Inflammatory macrophage treated with lipopolysaccharide for 1 hour (primary cell): ENCODE measurements at regions not wholly inside any gene's neighbourhood (a gene's known extent, or its start where the extent isn't known, plus 50 kb on each side); places are given as distances from the start of the nearest gene placed in this dataset.
"Not testable (repeated sequence)": the region's sequence is repeated elsewhere in the genome, so short reads cannot be mapped to it uniquely, and the experiment has no call there.

Experiments
- DNase-seq, 2 donors: peaks; one replicate each; pipeline ENCODE4 v3.0.0-alpha.2; 2020 to 2022

GRCh38 chr3:20696388-20697150 is 510.6 kb upstream of the SGO1 start:
- DNase-seq: no peak

- no peak for DNase-seq
Measured at GRCh38 chr3:20692675-20693074, 506.7 kb upstream of the SGO1 start.

- no peak for DNase-seq
Measured at GRCh38 chr3:20683910-20684309, 497.9 kb upstream of the SGO1 start.

DNA sequence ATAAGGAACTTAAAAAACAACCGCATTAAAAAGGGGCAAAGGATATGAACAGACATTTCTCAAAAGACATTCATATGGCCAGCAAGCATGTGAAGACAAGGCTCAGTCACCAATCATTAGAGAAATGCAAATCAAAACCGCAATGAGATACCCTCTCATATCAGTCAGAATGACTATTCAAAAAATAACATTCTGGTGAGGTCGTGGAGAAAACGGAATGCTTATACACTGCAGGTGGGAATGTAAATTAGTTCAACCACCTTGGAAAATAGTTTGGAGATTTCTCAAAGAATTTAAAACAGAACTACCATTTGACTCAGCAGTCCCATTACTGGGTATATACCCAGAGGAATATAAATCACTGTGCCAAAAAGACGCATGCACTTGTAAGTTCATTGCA is 496.6 kb upstream of the SGO1 start:
- no peak for DNase-seq

DNA sequence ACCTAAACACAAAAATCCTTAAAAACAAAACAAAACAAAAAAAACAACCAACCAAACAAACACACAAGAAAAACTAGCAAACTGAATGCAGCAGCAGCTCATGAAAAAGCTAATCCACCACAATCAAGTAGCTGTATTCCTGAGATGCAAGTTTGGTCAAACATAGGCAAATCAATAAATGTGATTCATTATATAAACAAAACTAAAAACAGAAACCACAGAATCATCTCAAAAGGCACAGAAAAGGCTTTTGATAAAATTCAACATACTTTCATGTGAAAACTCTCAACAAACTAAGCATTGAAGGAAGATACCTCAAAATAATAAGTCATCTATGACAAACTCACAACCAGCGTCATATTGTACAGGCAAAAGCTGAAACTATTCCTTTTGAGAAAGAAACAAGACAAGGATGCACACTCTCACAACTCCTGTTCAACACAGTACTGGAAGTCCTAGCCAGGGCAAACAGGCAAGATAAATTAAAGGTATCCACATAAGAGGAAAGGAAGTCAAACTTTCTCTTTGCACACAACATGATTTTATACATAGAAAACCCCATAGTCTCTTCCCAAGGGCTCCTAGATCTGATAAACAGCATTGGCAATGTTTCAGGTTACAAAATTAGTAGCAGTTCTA is 495.1 kb upstream of the SGO1 start:
- DNase-seq: no peak

DNA sequence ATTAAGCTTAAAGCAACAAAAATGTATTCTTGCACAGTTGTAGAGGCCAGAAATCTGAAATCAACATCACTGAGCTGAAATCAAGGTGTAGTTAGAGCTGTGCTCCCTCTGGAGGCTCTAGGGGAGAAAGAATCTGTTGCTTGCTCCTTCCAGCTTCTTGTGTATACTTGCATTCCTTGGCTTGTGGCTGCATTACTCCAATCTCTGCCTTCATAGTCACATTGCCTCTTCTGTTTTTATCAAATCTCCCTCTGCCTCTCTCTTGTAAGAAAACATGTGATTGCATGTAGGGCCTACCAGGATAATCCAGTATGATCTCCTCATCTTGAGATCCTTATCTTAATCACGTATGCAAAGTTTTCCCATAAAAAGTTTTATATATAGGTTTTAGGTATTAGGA is 487.9 kb upstream of the SGO1 start:
- DNase-seq: no peak

GRCh38 chr3:20669675-20670074 is 483.7 kb upstream of the SGO1 start:
- no peak for DNase-seq

DNA sequence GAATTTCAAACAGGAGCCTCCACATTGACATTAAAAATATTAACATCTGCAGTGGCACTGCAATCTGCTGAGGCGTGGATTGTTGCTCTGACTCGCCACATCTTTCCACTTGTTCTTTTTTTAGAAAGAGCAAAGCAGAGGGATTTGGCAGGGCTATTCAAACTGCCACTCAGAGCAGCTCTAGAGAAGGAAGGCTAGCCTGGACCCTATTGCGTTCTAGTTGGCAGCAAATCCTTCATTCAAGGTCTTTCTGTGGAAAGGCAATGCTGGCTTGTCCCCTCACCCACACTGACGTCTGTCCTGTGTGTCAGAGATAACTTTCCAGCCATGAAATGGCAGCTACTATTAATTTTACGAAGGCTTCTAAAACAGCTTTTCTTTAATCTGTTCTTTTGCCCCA is 483.2 kb upstream of the SGO1 start:
- no peak for DNase-seq

GRCh38 chr3:20668411-20668810 is 482.4 kb upstream of the SGO1 start:
- DNase-seq: no peak

DNA sequence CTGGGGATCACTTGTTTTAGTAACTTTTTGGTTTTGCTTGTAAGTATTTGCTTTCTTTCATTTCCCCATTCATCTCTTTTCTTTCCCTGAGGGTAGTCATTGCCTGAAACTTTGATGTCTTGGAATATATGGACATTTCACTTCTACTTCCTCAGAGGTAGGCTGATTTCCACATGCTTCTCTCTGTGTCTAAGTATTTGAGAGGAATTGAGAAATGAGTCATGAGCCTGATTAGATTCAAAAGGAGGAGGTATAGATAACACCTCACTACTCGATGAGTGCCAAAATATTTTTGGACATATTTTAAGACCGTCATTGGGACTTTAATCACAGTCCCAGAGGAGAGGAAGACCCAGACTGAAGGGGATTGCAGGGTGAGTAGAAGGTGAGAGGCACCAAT is 480.1 kb upstream of the SGO1 start:
- DNase-seq: no peak

DNA sequence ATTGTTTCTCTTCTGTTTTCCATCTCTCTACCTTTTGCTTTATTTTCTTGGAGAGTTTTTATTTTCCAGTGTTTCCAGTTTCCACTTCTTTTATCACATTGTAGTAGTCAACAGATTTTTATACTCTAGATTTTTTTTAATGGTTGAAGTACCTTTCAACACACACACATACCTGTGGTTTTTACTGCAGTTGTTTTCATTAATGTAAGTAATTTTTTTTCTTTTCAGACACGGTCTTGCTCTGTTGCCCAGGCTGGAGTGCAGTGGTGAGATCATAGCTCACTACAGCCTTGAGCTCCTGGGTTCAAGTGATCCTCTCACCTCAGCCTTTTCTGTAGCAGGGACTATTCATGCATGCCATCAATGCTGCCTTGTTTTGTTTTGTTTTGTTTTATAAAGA is 472.5 kb upstream of the SGO1 start:
- no peak for DNase-seq

GRCh38 chr3:20657560-20657959 is 471.6 kb upstream of the SGO1 start:
- no peak for DNase-seq

DNA sequence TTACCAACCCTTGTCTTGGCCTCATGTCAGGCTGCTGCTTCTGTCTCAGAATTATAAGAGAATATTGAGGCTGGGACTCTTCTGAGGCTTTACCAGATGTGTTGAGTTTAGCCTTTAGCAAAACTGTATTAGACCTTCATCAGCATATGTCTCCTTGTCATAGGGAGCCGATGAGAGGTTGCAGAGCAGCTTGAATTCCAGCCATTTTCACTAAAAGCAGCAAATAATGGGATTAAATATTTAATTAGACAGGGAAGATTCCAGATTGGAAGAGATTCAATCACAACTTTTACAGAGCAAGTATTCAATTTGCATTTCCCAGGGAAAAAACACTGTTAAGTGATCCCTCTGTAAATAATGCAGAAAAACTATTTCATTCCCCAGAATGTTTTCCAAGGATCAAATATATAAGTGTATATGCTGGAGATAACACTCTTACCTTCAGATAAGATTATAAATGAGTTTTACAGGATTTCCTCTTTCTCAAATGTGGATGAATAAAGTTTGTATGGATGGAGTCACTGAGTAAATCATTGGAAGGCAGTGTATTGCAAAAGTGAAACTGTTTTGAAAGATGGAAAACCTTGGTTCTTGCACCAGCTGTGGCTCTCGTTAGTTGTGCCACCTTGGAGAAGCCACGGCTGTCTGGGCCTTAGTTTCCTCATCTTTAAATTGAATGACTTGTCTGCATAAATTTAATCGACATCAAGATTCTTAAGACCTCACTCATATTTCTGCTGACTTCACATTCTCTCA is 466.4 kb upstream of the SGO1 start:
- DNase-seq: no peak

DNA sequence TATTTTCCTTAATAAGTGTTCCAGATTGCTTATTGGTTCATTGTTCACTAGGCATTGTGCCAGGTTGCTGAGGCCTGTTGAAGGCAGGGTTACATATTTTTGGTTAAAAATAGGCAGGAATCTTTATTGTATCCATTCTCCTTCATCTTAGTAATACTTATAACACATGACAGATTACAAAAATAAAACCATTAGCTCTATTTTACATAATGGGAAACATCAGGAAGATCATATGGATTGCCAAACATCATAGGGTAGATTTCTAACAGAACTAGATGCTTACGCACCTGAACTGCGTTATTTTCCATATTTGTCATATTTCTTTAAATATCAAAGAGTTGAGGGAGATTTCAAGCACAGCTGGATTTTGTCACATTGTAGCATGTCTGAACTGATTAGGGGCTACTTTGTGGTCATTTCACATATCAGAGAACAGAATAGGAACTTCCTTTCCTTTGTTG is 462.9 kb upstream of the SGO1 start:
- no peak for DNase-seq

- DNase-seq: no peak
Measured at GRCh38 chr3:20648294-20648693, 462.3 kb upstream of the SGO1 start.

GRCh38 chr3:20646425-20646824 is 460.4 kb upstream of the SGO1 start:
- DNase-seq: no peak

DNA sequence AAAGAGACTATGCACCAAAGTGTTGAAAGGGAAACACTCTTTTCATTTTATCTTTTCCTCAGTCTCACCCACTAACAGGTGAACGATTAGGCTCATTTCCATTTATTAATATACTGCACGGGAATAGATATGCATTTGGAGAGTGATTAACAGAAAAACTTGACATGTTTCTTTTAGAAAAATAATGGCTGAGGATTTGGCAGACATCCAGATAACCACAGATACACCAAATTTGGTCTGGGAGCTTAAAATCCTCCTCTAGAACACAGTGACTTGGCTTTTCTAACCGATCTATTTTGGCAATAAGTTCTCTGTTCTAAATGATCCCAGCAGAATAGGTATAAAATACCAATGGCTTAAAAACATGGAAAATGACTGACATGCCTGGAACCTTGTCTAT is 459.3 kb upstream of the SGO1 start:
- DNase-seq: no peak

GRCh38 chr3:20637729-20638128 is 451.7 kb upstream of the SGO1 start:
- DNase-seq: no peak

GRCh38 chr3:20622304-20622703 is 436.3 kb upstream of the SGO1 start:
- no peak for DNase-seq

DNA sequence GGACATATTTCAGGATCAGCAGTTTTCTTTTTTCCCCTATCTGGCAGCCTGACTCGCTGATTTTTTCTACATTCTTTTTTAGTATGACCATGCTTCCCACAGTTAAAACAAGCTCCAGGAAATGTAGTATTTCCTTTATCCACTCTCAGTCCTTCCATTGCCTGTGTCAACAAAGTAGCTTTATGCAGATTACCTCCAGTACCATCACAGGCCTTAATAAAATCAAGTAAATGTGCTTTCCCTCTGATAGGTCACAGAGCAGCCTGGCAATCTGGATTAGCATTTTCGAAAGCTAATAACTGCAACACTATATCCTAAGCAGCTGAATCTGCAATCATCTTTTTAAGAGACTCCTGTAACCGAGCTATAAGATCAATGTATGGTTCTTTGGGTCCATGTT is 432.6 kb upstream of the SGO1 start:
- DNase-seq: not testable (repeated sequence)

DNA sequence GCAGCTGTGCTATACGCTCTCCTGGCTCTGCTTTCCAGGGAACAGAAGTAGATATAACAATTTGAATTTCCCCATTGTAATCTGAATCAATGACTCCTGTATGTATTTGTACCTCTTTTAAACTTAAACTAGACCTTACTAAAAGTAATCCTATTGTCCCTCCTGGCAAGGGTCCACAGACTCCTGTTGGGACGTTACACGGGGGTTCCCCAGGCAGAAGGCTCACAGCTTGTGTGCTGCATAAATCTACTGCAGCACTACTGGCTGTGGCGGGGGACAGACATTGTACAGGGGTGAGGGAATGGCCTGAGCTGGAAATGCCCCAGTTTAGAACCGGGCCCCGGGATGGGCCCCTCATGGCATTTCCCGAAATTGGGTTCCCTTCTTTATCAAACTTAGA is 432.2 kb upstream of the SGO1 start:
- DNase-seq: not testable (repeated sequence)

DNA sequence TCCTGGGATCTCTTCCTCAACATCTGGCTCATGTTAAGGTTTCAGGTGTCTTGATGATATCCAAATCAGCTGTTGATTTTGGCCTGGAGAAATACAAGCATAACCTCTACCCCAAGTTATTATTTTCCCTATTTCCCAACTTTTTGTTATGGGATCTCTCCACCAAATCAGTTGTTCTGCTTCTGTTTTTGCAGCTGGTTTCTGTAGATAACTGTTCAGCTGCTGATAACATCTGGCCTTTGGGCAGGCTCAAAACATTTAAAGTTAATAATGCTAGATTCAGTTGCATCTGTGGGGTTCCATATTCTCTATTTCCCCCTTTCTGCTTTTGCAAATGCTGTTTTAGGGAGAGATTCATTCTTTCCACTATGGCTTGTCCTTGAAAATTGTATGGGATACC is 430.0 kb upstream of the SGO1 start:
- not testable (repeated sequence) for DNase-seq

DNA sequence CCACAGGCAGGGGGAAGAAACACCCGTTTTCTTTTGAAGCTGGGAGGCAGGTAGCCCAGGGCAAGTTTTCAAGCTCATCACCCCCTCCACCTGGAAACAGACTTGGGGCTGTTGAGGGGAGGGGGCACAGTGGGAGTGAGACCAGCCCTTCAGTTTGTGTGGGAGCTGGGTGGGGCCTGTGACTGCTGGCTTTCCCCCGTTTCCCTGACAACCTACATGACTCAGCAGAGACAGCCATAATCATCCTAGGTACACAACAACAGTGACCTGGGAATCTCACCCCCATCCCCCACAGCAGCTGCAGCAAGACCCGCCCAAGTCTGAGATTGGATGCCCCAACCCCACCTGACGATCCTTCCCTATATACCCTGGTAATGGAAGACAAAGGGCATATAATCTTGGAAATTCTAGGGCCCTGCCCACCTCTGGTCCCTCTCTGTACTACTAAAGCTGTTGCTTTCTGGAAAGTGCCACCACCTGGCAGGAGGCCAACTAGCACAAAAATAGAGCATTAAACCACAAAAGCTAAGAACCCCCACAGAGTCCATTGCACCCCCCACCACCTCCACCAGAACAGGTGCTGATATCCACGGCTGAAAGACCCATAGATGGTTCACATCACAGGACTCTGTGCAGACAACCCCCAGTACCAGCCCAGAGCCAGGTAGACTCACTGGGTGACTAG is 422.2 kb upstream of the SGO1 start:
- no peak for DNase-seq
